GM12878 (cell line): ENCODE measurements at regions not wholly inside any gene's neighbourhood (a gene's known extent, or its start where the extent isn't known, plus 50 kb on each side); places are given as distances from the start of the nearest gene placed in this dataset.

Experiments
- CTCF ChIP-seq, 3 experiments: IDR thresholded peaks in 2 of 3; conservative IDR thresholded peaks in 1 of 3; 2 replicates each; pipeline ENCODE4 v1.5.1; 2011; ENCODE audit warnings: low read depth in 3 of 3, low read length in 3 of 3, mild to moderate bottlenecking in 3 of 3, control low read depth in 2 of 3, moderate library complexity in 2 of 3, inconsistent platforms in 1 of 3, mixed read lengths in 1 of 3; ENCODE audit not compliant: control insufficient read depth in 2 of 3, insufficient read depth in 1 of 3; ENCODE audit errors: extremely low read depth in 1 of 3
- EGR1 ChIP-seq, 2 experiments: IDR thresholded peaks; 1 replicate in 1 of 2; 2 replicates in 1 of 2; pipeline ENCODE4 v1.6.1; 2011 to 2012; ENCODE audit warnings: low read depth in 2 of 2, low read length in 2 of 2, borderline replicate concordance in 1 of 2, mild to moderate bottlenecking in 1 of 2, moderate library complexity in 1 of 2
- EZH2 ChIP-seq: IDR thresholded peaks from 2 replicates; pipeline ENCODE4 v1.6.1; 2012; ENCODE audit warnings: low read depth, mild to moderate bottlenecking, control low read depth, inconsistent platforms, low read length, borderline replicate concordance; ENCODE audit not compliant: control insufficient read depth
- POLR2A ChIP-seq: IDR thresholded peaks from 2 replicates; pipeline ENCODE4 v1.6.1; 2011; ENCODE audit warnings: low read depth, mild to moderate bottlenecking, low read length
- TAF1 ChIP-seq: IDR thresholded peaks from 2 replicates; pipeline ENCODE4 v1.6.1; 2011; ENCODE audit warnings: mild to moderate bottlenecking, low read depth, low read length, borderline replicate concordance
- TF ChIP-seq, protein P1 (sequence below): fragments of 450-650 bp; IDR thresholded peaks from 2 replicates; pipeline ENCODE4 v1.6.1; 2017; ENCODE audit warnings: mild to moderate bottlenecking

DNA sequence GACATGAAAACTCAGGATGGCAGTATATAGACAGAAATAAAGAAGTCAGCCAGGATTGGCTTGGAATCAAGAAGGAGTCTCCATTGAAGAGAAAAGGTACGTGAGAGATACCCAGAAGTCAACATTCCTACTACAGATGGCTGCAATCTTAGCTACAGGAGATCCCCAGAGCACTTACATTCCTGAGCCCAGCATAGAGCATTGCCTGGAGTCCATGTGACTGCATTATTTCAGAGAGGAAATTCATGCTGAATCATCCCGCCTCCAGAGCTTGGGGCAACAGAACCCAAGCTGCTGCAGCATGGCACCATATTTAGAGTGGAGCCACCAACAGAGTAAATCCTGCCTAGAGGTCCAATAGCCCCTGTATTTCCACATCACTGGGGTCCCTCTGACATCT, 125.0 kb upstream of the GRIK2 start:
- TF ChIP-seq CTCF (IDR thresholded peaks at IDR 0.05 in 2 of 3, conservative IDR thresholded peaks at IDR 0.05 in 1 of 3; ENCODE audit: control insufficient read depth in 2 of 3, extremely low read depth in 1 of 3, insufficient read depth in 1 of 3, low read depth in 3 of 3, low read length in 3 of 3) (no peak), TAF1 (no peak), EGR1 (IDR thresholded peaks at IDR 0.05; ENCODE audit: borderline replicate concordance in 1 of 2, low read depth in 2 of 2, low read length in 2 of 2) (no peak), EZH2 (no peak), POLR2A (no peak)
- TF ChIP-seq, protein P1, sequence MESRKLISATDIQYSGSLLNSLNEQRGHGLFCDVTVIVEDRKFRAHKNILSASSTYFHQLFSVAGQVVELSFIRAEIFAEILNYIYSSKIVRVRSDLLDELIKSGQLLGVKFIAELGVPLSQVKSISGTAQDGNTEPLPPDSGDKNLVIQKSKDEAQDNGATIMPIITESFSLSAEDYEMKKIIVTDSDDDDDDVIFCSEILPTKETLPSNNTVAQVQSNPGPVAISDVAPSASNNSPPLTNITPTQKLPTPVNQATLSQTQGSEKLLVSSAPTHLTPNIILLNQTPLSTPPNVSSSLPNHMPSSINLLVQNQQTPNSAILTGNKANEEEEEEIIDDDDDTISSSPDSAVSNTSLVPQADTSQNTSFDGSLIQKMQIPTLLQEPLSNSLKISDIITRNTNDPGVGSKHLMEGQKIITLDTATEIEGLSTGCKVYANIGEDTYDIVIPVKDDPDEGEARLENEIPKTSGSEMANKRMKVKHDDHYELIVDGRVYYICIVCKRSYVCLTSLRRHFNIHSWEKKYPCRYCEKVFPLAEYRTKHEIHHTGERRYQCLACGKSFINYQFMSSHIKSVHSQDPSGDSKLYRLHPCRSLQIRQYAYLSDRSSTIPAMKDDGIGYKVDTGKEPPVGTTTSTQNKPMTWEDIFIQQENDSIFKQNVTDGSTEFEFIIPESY: no peak
